GM12878 (cell line): ENCODE measurements at regions not wholly inside any gene's neighbourhood (a gene's known extent, or its start where the extent isn't known, plus 50 kb on each side); places are given as distances from the start of the nearest gene placed in this dataset.
A peak's percentile ranks its signal among the peaks of the same experiment; 100 is the strongest.

Experiments used
- ATAC-seq: fragments of 200-7000 bp; cut with Tn5 transposase; 3 replicates; pipeline ENCODE4 v1.9.1; 2020; ENCODE audit warnings: mild to moderate bottlenecking, moderate library complexity
- BruUV-seq: library from RNA; stranded (reverse); fragments of 400-500 nt; replicated peaks from 2 replicates; lab custom pipeline; 2021; lab: Mats Ljungman, UMichigan
- CTCF ChIA-PET: fragments of 300-600 bp; sonication (Branson Sonifier 250); formaldehyde crosslinking; extraction: SDS; loops from one replicate; lab custom pipeline; 2021; ENCODE audit warnings: inconsistent platforms; lab: Yijun Ruan, JAX
- POLR2A ChIA-PET: fragments of 350-600 bp; formaldehyde crosslinking; extraction: SDS; loops from one replicate; lab custom pipeline; 2021; ENCODE audit warnings: inconsistent platforms; lab: Charles Lee
- RAD21 ChIA-PET: fragments of 300-600 bp; sonication (Branson Sonifier 250); formaldehyde crosslinking; loops from one replicate; lab custom pipeline; 2023; ENCODE audit warnings: antibody characterized with exemption; ENCODE audit not compliant: unreplicated experiment; lab: Charles Lee
- SMC1A ChIA-PET: fragments of 300-600 bp; sonication (Branson Sonifier 250); formaldehyde crosslinking; loops from one replicate; lab custom pipeline; 2023; ENCODE audit not compliant: unreplicated experiment, uncharacterized antibody; lab: Charles Lee
- DNase-seq: peaks from one replicate; pipeline ENCODE4 v3.0.0-alpha.2; 2011; ENCODE audit warnings: low read depth, low spot score
- FAIRE-seq: peaks from 3 replicates; lab custom pipeline; 2011; peaks lifted over from hg19 to GRCh38; lab: Jason Lieb, UNC
- H2AFZ ChIP-seq: 2 replicates; pipeline ENCODE4 v1.6.0; 2011; ENCODE audit warnings: low read depth, low read length, control low read depth; ENCODE audit not compliant: control insufficient read depth
- H3K27ac ChIP-seq: 2 replicates; pipeline ENCODE4 v1.5.1; 2011; ENCODE audit warnings: control low read depth; ENCODE audit not compliant: control insufficient read depth, insufficient read depth
- H3K27me3 ChIP-seq, 2 experiments: replicated peaks in 1 of 2; 2 replicates each; pipeline versions ENCODE4 v1.6.0 to v1.6.1; 2011; ENCODE audit warnings: low read length in 1 of 2; ENCODE audit not compliant: control insufficient read depth in 2 of 2, insufficient read depth in 2 of 2
- H3K36me3 ChIP-seq, 2 experiments: 2 replicates each; pipeline ENCODE4 v1.5.1; 2011; ENCODE audit warnings: low read length in 1 of 2; ENCODE audit not compliant: control insufficient read depth in 2 of 2, insufficient read depth in 2 of 2
- H3K4me1 ChIP-seq: 2 replicates; pipeline ENCODE4 v1.6.1; 2011; ENCODE audit warnings: mild to moderate bottlenecking, low read length, moderate library complexity, mixed read lengths; ENCODE audit not compliant: control insufficient read depth, insufficient read depth
- H3K4me2 ChIP-seq: 2 replicates; pipeline ENCODE4 v1.6.0; 2011; ENCODE audit warnings: control low read depth; ENCODE audit not compliant: control insufficient read depth, insufficient read depth
- H3K4me3 ChIP-seq: fragments of 200-600 bp; sonication (generic); 2 replicates; pipeline ENCODE4 v1.5.1; 2016
- H3K79me2 ChIP-seq: 2 replicates; pipeline ENCODE4 v1.6.0; 2011; ENCODE audit warnings: low read length; ENCODE audit not compliant: control insufficient read depth, insufficient read depth
- H3K9ac ChIP-seq: 2 replicates; pipeline ENCODE4 v1.8.0; 2011; ENCODE audit warnings: low read length, control low read depth, mixed read lengths; ENCODE audit not compliant: control insufficient read depth, insufficient read depth
- H3K9me3 ChIP-seq: replicated peaks from 3 replicates; pipeline ENCODE4 v1.5.1; 2011; ENCODE audit warnings: mild to moderate bottlenecking, low read length; ENCODE audit not compliant: control insufficient read depth, insufficient read depth
- H4K20me1 ChIP-seq: 2 replicates; pipeline ENCODE4 v1.6.0; 2011; ENCODE audit not compliant: control insufficient read depth, insufficient read depth
- BACH1 ChIP-seq: fragments of 450-650 bp; IDR thresholded peaks from 2 replicates; pipeline ENCODE4 v1.6.1; 2017; ENCODE audit warnings: mild to moderate bottlenecking, borderline replicate concordance
- BCL11A ChIP-seq: IDR thresholded peaks from 2 replicates; pipeline ENCODE4 v1.6.1; 2011; ENCODE audit warnings: low read depth, low read length
- KAT2A ChIP-seq: conservative IDR thresholded peaks from 2 replicates; pipeline ENCODE4 v1.6.1; 2011; ENCODE audit warnings: low read depth, low read length; ENCODE audit not compliant: control insufficient read depth
- TAF1 ChIP-seq: IDR thresholded peaks from 2 replicates; pipeline ENCODE4 v1.6.1; 2011; ENCODE audit warnings: mild to moderate bottlenecking, low read depth, low read length, borderline replicate concordance
- WGBS: methylation state at CpG from one replicate; pipeline ENCODE4 v1.1.6; 2016; ENCODE audit warnings: low lambda C conversion rate; ENCODE audit not compliant: insufficient replicate concordance, insufficient coverage; ENCODE audit errors: missing lambda C conversion rate; 5-methylcytosine and 5-hydroxymethylcytosine counted together
- in situ Hi-C: fragments of 300-500 bp; cut with MboI; formaldehyde crosslinking; loops from 9 replicates; pipeline ENCODE4 v1.14.3; 2018; ENCODE audit warnings: mixed read lengths
- intact Hi-C: fragments of 100-400 bp; cut with micrococcal nuclease; formaldehyde crosslinking; loops from one replicate; pipeline ENCODE4 v1.14.2; 2022; ENCODE audit not compliant: unreplicated experiment
- TF ChIP-seq, protein P1 (sequence below): fragments of 450-650 bp; IDR thresholded peaks from 2 replicates; pipeline ENCODE4 v1.6.1; 2016; ENCODE audit warnings: mild to moderate bottlenecking

DNA sequence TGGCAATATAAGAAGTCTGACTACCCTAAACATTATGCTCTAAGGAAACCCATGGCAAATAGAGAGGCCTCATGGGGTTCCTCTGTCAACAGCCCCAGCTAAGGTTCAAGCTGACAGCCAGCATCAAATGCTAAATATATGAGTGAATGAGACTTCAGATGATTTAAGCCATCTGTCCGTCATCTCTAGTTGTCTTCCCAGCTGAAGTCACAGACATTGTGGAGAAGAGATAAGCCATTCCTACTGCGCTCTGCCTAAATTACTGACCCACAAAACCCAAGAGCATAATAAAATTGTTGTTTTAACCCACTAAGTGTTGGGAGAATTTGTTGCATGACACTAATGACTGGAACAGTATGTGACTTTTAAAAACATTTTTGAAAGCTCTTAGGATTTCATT, 87.3 kb upstream of the IGSF10 start:
- FAIRE-seq (no peak), DNase-seq (no peak), ATAC-seq (no peak)
- RAD21 ChIA-PET = no interaction called here
- H2AFZ ChIP-seq = no peak overlapping the region
- POLR2A ChIA-PET = no interaction called here
- TF ChIP-seq BACH1 = no peak
- TF ChIP-seq KAT2A = no peak
- no peak for TF ChIP-seq TAF1
- H3K79me2 ChIP-seq = no peaks in the 10 kb centered on the region
- H3K27me3 ChIP-seq = no peaks in the 10 kb centered on the region
- in situ Hi-C loops = no loop called here
- intact Hi-C loops = loop anchor here (10.0 kb wide), 1 partner anchor 1193 kb away; no protein-coding TSS in a partner anchor
- H3K9me3 ChIP-seq = no peaks in the 10 kb centered on the region
- H3K4me1 ChIP-seq = no peaks in the 10 kb centered on the region
- H3K36me3 ChIP-seq = no peaks in the 10 kb centered on the region
- no peak overlapping the region for H3K9ac ChIP-seq
- H3K27ac ChIP-seq = no peak overlapping the region
- no peak overlapping the region for H3K4me3 ChIP-seq
- SMC1A ChIA-PET = interaction anchor here (1.3 kb wide), 1 partner anchor 10 kb away, joined by 5 read pairs; no protein-coding TSS in a partner anchor
- no peaks in the 10 kb centered on the region for H4K20me1 ChIP-seq
- no TSS peak for BruUV-seq
- CTCF ChIA-PET = no interaction called here
- 59% methylated on average over 2 of the region's 2 CpGs for WGBS
- no peak overlapping the region for H3K4me2 ChIP-seq

DNA sequence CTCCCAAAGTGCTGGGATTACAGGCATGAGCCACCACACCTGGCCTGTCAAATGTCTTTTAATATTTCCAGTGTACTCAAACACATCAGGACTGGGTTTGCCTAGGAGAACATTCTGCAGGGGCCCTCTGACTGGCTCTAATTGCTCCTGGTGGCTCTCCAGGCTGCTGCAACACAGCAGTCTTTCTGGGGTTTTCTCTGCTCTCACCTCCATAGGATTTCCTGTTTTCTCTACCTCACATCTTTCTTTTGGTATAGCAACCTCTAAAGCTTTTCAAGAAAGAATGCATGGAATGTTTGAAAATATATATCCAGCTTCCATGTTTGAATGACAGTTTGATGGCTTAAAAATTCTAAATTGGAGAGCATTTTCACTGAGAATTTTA, 83.3 kb upstream of the IGSF10 start:
- DNase-seq = no peak
- Histone ChIP-seq H3K27me3 (no peaks in the 10 kb centered on the region), H3K4me2 (no peak overlapping the region), H3K9me3 (no peaks in the 10 kb centered on the region), H3K4me1 (no peaks in the 10 kb centered on the region), H3K36me3 (no peaks in the 10 kb centered on the region), H3K27ac (no peak overlapping the region), H3K9ac (no peak overlapping the region), H4K20me1 (no peaks in the 10 kb centered on the region), H2AFZ (no peak overlapping the region), H3K79me2 (no peaks in the 10 kb centered on the region), H3K4me3 (no peak overlapping the region)
- BruUV-seq = no TSS peak
- SMC1A ChIA-PET = no interaction called here
- RAD21 ChIA-PET = no interaction called here
- intact Hi-C loops = loop anchor here (10.0 kb wide), 1 partner anchor 1189 kb away; no protein-coding TSS in a partner anchor
- TF ChIP-seq BCL11A = no peak
- TF ChIP-seq, protein P1, sequence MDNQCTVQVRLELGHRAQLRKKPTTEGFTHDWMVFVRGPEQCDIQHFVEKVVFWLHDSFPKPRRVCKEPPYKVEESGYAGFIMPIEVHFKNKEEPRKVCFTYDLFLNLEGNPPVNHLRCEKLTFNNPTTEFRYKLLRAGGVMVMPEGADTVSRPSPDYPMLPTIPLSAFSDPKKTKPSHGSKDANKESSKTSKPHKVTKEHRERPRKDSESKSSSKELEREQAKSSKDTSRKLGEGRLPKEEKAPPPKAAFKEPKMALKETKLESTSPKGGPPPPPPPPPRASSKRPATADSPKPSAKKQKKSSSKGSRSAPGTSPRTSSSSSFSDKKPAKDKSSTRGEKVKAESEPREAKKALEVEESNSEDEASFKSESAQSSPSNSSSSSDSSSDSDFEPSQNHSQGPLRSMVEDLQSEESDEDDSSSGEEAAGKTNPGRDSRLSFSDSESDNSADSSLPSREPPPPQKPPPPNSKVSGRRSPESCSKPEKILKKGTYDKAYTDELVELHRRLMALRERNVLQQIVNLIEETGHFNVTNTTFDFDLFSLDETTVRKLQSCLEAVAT = no peak
- no peak for FAIRE-seq
- POLR2A ChIA-PET = no interaction called here
- 0 out of 3 replicates have a peak, but pooled peaks have one; percentile 35 for ATAC-seq
- CTCF ChIA-PET = no interaction called here
- in situ Hi-C loops = no loop called here
